Kidney (tissue), 13 donors: ENCODE measurements at regions not wholly inside any gene's neighbourhood (a gene's known extent, or its start where the extent isn't known, plus 50 kb on each side); places are given as distances from the start of the nearest gene placed in this dataset.

ENCODE experiments used
- DNase-seq, 5 donors: peaks; one replicate each; pipeline ENCODE4 v3.0.0-alpha.2; 2013 to 2020
- FAIRE-seq: peaks from 2 replicates; lab custom pipeline; 2012; peaks lifted over from hg19 to GRCh38; lab: Jason Lieb, UNC
- H3K27ac ChIP-seq, 2 donors: one replicate each; pipeline ENCODE4 v1.7.0; 2013; ENCODE audit warnings: low read depth in 2 of 2, low read length in 2 of 2, inconsistent platforms in 1 of 2
- H3K27me3 ChIP-seq: one replicate; pipeline ENCODE4 v1.7.1; 2013; ENCODE audit warnings: low read length, inconsistent platforms; ENCODE audit not compliant: control insufficient read depth, insufficient read depth
- H3K36me3 ChIP-seq, 3 donors: one replicate each; pipeline versions ENCODE4 v1.7.0 to v1.7.1; 2013; ENCODE audit warnings: low read length in 3 of 3, control low read depth in 1 of 3, inconsistent platforms in 1 of 3; ENCODE audit not compliant: insufficient read depth in 3 of 3, control insufficient read depth in 2 of 3
- H3K4me1 ChIP-seq, 3 donors: one replicate each; pipeline versions ENCODE4 v1.7.0 to v1.7.1; 2013; ENCODE audit warnings: low read length in 3 of 3, inconsistent platforms in 1 of 3, low read depth in 1 of 3; ENCODE audit not compliant: control insufficient read depth in 2 of 3, insufficient read depth in 2 of 3
- H3K4me3 ChIP-seq, 3 donors: one replicate each; pipeline versions ENCODE4 v1.7.0 to v1.8.1; 2013; ENCODE audit warnings: low read length in 3 of 3, control low read depth in 1 of 3, inconsistent platforms in 1 of 3
- H3K9ac ChIP-seq, 3 donors: one replicate each; pipeline versions ENCODE4 v1.7.0 to v1.7.1; 2013; ENCODE audit warnings: low read length in 3 of 3, control low read depth in 1 of 3, inconsistent platforms in 1 of 3
- H3K9me3 ChIP-seq, 3 donors: one replicate each; pipeline versions ENCODE4 v1.7.0 to v1.7.1; 2013; ENCODE audit warnings: low read length in 3 of 3, control low read depth in 1 of 3, inconsistent platforms in 1 of 3; ENCODE audit not compliant: control insufficient read depth in 2 of 3, insufficient read depth in 1 of 3
- CTCF ChIP-seq: IDR thresholded peaks from 3 replicates; pipeline ENCODE4 v1.5.1; 2012; ENCODE audit warnings: mild to moderate bottlenecking, moderate library complexity, borderline replicate concordance; ENCODE audit not compliant: insufficient read depth; ENCODE audit errors: extremely low read depth
- intact Hi-C: fragments of 100-400 bp; cut with DNase I; formaldehyde crosslinking; loops from one replicate; pipeline ENCODE4 v1.11.1; 2022
- donor health status: control.
- donor health status: control.
- donor health status: control.
- donor health status: control.
- donor health status: control.
- donor health status: DM: yes; HTN: yes; CAD: no.
- donor health status: Normal renal cell carcinoma (clear cell type).

- Histone ChIP-seq H3K4me3 (no peak overlapping the region), H3K9me3 (no peaks in the 10 kb centered on the region), H3K9ac (no peak overlapping the region), H3K36me3 (no peaks in the 10 kb centered on the region), H3K27ac (no peak overlapping the region), H3K27me3 (no peaks in the 10 kb centered on the region), H3K4me1 (no peaks in the 10 kb centered on the region)
- DNase-seq (no peak), FAIRE-seq (no peak)
- intact Hi-C loops, result no loop called here
- no peak for TF ChIP-seq CTCF
These were observed 161.5 kb upstream of the KLF6 start for GRCh38 chr10:3946234-3947229.

DNA sequence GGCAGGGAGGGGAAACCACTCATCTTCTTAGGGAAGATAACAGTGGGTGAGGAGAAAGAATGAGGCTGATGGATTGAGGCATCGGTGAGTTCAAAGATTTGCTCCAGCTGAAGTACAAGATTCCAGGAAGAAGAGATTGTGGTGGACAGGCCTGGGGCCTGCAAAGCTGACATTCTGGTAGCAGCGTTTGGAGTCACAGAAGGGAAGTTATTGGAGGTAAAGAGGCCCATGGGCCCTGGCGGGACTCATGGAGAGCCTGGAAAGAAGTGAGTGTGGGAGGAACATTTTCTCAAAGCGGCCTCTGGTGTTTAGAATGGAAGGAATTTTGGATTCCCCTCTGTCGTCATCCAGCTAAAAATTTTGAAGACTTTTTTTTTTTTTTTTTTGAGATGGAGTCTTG, 160.0 kb upstream of the KLF6 start:
- H3K27me3 ChIP-seq, result no peaks in the 10 kb centered on the region
- H3K9me3 ChIP-seq, result no peaks in the 10 kb centered on the region
- H3K4me1 ChIP-seq, result no peaks in the 10 kb centered on the region
- no peaks in the 10 kb centered on the region for H3K36me3 ChIP-seq
- H3K27ac ChIP-seq, result no peak overlapping the region
- intact Hi-C loops, result no loop called here
- FAIRE-seq (no peak), DNase-seq (no peak)
- no peak overlapping the region for H3K4me3 ChIP-seq
- no peak for TF ChIP-seq CTCF
- H3K9ac ChIP-seq, result no peak overlapping the region

GRCh38 chr10:3944591-3944990, 159.6 kb upstream of the KLF6 start:
- Histone ChIP-seq H3K27ac (no peak overlapping the region), H3K27me3 (no peaks in the 10 kb centered on the region), H3K36me3 (no peaks in the 10 kb centered on the region), H3K4me1 (no peaks in the 10 kb centered on the region), H3K9ac (no peak overlapping the region), H3K4me3 (no peak overlapping the region), H3K9me3 (no peaks in the 10 kb centered on the region)
- FAIRE-seq (no peak), DNase-seq (no peak)
- no peak for TF ChIP-seq CTCF
- intact Hi-C loops, result no loop called here
